GM19328 (cell line): ENCODE measurements at regions not wholly inside any gene's neighbourhood (a gene's known extent, or its start where the extent isn't known, plus 50 kb on each side); places are given as distances from the start of the nearest gene placed in this dataset.

Experiments used
- ATAC-seq: cut with Tn5 transposase; IDR thresholded peaks from one replicate; pipeline ENCODE4 v1.9.1; 2021; ENCODE audit warnings: mild to moderate bottlenecking, moderate library complexity; ENCODE audit not compliant: unreplicated experiment

DNA sequence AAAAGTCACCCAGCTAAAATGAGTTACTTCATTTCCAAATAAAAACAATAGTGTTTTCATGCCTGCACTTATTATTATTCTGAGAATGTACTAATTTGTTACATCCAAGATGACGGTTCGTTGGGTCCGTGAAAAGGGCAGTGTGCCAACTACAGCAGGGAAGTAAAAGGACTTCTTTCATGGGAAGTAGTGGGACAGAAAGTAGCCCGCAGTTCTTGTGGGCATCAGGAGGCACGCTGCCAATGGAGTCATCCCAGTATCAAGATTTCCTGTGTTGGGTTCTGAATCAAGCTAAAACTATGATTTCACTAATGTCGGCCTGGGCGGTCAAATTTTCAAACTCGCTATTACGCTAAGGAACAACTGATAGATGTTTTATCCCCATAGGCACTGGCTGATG lies 254.5 kb upstream of the SOX2 start:
- ATAC-seq = no peak

DNA sequence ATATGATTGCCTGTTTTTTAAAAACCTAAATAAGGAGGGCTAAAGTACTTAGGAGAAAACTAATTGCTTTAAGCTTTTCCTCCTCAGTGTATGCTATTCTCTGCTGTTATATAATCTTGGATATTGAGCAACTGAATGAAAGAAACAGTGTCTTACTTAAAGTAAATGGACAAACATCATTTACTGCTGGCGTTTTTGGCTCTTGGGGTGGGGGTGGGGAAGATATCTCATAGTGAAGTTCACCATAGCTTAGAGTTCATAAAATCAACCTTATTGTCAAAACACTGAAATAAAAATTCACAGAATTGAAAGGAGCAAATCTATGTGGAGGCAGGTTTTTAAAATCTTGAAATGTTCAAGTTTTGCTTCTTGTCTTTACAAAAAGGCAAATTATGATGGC lies 256.4 kb upstream of the SOX2 start:
- no peak for ATAC-seq

DNA sequence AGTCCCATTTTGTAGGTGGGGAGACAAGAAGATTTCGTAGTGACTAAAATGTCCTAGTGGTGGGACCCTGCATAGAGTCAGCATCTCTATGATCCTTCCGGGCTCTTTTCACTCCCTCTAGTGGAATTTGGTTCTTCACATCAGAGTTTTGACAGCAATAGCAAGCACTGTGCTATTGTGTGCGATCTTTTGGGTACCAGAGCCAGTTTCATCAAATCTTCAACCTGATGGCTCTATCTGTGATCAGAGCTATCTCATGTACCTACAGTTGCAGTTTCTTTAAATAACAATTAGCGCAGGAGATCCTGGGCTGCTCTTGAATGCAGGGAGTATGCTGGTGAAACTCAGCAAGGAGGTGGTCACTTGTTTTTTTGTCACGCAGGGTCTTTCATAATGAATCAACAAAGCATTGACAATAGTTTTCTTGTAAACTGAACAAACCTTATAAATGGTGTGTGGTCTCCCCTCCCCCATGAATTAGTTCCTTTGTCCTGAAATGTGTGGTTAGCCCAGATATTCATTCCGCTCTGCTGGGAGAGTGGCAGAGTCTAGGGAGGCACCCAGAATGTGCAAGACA lies 257.2 kb upstream of the SOX2 start:
- ATAC-seq = no peak

DNA sequence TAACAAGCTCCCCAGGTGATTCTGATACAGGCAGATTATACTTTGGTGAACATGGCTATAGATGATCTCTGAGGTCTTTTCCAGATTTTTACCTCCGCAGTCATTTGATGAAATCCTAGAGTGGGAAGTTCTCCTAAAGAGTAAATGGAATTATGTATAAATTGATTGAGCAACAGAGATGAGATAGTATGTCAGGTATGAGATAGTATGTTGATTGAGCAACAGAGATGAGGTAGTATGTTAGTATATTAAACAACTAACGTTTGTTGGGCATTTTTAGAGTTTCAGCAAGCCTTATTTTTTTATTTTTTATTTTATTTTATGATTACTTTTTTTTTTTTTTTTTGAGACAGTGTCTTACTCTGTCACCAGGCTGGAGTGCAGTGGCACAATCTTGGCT lies 265.0 kb upstream of the SOX2 start:
- ATAC-seq = no peak

DNA sequence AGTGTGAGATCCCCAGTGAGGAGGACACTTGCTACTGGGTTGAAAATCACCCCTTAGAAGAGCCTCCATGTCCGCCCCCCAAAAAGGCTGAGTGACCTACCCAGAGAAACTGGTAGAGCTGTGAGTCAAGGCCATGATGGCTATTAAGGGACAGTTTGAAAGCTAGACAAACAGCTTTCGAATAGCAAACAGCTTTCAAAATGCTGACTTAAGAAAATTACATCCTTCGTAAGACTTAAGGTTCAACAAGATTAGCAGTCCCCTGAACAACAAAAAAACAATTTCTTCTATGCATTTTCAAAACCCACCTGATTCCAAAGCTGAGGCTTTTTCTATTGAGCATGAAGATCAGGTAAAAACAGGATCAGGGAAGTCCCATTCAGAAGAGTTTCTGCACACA lies 269.7 kb upstream of the SOX2 start:
- no peak for ATAC-seq

DNA sequence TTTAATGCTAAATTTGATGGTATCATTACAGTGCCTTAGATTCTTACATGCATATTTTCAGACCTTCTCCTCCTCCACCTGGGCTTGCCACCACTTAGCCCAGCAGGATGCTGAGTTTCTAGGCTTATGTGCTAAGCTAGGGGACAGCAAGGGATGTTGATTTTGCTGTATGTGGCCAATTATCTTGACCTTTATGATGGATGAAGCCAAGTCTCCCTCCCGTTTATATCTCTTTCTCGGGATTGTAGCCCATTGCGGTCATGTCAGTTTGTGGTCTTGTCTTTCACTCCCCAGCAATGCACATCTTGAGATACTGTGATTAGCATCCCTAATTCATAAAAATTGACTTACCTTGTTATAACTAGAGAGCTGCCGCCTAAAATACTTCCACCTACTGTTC lies 278.7 kb upstream of the SOX2 start:
- ATAC-seq = no peak

DNA sequence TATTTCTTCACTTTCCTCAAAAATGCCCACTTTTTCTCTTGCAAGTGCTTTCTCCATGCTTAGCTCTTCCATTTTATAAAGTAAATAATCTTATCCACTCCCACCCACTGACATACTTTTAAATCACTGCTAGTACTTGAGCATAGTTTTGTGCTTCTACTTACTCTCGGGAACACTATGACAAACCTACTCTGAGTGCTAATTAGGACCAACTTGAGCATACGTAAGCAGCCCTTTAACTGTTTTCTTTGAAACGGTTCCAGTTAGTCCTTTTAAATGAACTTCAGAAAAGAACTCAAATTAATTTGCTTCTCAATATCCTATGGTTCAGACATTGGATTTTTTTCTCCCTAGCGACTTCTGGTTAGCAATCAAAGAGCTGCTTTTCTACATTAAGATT lies 280.0 kb upstream of the SOX2 start:
- no peak for ATAC-seq

DNA sequence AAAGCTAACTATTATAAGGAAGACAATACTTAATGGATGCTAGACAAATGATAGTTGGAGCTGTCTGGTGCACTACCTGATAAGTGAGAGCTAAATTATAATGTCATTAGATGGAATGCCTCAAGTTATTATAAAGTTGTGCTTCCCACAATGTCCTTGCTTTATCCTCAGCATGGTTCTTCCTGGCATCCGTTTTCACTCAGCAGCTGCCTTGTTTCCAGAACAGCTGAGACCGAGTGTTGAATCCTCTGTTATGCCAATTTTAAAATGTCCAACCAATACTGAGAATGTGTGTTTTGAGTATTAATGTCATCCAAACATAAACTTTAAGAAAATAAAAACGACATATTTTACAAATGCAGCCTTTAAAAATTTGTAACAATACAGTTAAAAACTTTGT lies 286.7 kb upstream of the SOX2 start:
- no peak for ATAC-seq

DNA sequence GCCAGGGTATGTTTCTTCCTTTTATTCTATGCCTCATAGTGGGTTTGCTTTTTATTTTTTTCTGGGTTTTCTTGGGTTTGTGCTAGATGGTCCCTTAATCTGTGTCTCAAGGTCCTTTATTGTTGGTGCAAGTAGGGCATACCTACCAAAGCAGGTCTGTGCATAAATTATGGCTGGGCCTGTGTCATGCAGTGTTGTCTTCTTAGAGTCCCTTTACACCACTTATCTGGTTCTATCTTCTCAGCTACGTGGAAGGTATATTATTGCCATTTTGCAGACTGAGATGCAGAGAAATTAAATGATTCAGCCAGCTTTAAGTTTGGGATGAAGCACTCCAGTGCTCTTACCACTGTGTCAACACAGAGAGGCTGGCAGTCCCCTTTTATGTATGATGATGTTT lies 293.5 kb upstream of the SOX2 start:
- ATAC-seq = no peak

DNA sequence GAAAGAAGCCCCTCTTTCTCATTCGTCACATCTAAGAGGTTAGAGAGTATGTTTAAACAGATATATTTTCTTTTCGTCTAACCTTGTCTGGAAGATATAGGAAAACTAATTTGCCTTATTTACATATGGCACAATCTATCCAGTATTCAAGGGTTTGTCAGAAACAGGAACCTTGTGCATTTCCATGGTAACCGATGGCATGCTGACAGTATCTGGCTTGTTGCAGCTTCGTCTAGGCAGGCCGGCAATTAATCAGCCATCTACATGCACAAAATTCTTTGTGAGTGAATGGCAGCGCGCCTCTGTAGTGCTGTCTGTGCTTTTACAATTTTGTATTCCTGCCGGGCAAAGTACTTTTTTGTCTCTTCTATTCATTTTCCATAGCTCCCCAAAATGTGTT lies 294.0 kb upstream of the SOX2 start:
- no peak for ATAC-seq

DNA sequence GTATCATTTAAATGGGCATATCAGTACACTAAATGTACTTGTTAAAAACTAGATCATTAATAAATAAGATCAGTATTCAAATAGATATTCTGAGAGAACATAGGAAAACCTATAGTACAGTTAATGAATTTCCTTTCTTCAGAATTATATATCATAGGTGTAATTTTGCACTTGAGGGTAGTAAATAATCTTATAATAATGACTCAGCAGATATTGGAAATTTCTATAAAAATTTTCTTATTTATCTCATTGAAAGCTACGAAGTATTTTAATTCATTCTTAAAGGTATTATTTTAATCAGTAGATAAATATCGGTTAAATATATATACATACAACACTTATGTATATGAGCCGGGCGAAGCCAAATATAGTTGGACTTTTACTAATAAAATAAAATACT lies 300.9 kb upstream of the SOX2 start:
- ATAC-seq = no peak

DNA sequence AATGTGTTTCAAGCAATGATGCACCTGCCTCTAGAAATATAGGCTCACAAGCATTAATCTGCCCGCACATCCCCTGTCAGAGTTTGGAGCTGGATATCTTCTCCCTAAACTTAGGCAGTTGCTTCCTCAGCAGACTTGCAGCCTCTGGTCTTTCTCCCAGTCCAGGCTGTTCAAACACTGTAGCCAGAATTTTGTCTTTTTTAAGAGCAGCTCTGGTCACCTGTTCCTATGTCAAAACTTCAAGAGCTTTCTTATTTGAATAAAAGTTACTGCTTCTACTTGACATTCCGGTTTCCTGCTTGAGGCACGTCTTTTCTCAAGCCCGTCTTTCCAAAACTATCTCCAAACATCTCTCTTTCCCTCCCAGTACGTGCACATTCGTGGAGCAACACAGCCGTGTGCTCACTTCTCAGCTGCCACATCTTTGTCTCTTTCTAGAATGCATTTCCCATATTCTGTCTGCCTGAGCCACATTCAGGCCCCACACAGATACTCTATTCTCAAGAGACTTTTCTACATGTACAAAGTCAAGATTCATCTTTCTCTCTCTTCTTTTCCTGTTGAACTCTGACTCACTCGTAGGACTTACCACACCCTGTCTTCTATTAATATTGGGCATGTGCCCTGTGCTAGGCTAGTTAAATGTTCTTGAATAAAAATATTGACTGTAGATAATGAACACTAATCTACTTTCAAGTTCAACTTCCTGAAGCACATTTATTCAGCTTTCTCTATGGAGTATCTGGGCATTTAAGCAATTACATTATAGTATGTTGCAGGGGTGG lies 307.7 kb upstream of the SOX2 start:
- no peak for ATAC-seq

DNA sequence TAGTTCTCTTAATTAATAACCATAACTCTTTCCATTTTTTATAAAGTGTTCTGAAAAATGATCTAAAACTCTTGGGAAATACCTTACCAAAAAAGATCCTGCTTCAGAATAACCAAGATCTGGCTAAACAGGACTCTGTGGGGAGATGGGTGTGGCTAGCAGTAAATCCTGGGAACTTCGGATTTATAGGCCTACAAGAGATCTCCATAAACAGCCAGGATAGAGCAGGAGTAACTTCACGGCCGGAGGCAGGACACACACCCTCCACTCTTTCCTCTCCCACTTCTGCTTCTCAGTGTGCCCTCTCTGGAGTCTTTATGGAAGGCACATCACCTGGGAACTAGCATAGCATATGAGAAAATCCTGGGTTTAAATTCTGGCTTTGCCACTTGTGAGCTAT lies 309.4 kb upstream of the SOX2 start:
- no peak for ATAC-seq

DNA sequence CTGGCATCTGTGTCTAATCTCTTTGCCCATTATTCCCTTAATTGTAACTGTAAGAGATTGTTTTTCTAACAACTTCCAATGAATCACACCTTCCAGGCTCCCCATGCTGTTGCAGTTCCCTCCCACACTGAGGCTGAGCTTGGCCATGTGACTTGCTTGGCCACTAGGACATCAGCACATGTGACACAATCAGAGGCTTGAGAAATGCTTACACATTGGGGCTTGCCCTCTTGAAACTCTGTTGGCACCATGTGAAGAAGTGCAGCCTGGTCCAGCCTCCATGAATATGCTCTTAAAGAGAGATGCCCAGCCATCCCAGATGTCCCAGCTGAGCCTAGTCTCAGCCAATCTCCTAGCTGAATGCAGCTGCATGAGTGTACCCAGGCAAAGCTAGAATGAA lies 326.8 kb upstream of the SOX2 start:
- no peak for ATAC-seq

DNA sequence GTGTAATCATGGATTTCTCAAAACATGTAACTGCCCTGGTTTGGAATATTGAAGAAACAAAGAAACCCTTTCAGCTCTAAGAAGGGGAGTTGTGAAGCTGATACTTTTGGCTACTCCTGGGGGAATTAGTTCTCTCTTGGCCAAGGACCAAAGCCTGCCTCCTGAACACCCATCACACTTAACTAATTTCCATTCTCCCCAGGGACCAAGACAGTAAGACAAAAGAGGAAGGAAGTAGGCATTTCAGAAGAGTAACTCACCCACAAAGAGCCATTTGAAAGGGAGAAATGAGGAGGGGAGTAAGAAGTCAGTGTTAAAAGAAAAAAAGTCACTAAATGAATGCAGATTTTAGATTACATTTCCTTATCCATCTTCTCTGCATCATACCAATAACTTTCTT lies 328.0 kb upstream of the SOX2 start:
- ATAC-seq = no peak

DNA sequence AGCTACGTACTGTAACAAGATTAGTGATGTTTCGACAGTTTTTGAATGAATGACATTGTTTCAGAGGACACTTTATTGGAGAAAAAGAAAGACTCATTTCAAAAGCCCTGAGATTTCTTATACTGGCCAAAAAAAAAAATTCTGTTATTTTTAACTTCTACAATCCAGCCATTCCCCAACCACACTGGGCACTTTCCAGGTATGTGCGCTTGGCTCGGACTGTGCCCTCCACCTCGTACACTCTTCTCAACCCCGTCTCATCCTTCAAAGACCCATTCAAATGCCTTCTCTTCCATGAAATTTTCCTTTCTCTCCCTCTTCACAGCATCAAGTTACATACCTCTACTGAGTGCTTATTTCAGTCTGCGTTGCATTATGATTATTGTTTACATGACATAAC lies 328.5 kb upstream of the SOX2 start:
- ATAC-seq = no peak

DNA sequence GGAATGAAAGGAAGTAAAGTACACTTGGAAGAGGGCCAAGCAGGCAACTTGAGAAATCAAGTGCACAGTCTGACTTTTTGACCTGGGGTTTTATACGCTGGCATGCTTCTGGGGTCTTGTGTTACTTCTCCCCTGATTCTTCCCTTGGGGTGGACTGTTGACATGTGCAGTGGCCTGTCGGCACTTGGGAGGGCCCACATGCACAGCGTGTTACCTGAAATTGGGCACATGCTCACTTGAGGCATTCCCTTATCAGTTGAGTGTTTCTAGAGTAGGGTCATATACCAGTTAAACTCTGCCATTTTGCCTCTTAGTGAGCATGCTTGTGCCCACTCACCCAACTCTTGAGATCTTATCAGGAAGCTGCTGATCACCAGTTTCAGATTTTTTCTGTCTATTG lies 329.1 kb upstream of the SOX2 start:
- ATAC-seq = no peak

DNA sequence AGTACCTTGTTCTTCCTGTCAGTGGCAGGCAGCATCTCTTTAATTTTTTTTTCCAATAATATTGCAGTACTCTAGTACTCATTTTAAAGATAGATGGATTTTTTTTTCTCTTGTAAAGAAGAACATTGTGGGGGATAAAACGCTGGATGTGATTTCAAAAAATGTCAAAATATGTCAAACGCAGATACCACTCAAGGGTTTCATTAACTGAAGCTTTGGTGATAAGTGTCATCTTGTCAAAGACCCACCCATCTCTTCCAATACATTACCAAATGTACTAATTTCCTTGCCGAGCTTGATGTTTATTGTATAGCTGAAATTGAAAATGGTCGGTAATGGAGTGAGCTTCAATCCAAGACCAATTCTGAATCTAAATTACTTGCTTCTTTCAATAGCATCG lies 332.4 kb upstream of the SOX2 start:
- no peak for ATAC-seq

DNA sequence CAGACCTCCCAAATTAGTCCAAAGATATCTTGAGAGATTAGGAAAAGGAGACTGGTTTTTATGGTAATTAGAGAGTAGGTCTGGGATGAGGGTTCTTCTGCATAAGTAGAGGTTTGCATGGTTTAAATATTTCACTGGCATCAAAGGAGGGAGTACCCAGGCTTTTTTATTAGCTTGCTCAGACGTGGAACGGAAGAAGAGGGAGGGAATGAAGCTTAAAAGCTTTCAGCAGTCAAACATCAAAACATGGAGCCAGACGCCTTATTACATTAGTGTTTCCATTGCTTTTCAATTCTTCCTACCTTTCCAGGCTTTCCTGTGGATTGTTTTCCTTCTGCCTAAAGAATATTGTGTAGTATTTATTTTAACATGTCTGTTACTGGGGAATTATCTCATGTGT lies 342.1 kb upstream of the SOX2 start:
- no peak for ATAC-seq

DNA sequence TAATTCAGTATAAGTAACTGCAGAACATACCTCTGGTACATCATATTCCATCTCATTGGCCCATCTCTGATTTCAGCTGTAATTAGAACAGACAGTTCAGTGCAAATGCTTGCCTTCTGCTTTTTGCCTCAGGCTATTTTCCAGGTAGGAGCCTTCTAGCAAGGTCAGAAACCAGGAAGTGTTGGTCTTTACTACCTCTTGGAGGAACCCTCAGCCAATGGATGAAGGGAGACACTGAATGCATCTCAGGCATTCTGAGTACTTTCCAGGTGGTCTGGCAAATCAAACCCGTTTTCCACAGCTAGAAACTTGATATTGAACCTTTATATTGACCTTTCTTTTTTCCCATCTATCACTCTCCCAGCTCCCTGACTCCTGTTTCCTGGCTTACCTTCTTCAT lies 348.5 kb upstream of the SOX2 start:
- no peak for ATAC-seq

DNA sequence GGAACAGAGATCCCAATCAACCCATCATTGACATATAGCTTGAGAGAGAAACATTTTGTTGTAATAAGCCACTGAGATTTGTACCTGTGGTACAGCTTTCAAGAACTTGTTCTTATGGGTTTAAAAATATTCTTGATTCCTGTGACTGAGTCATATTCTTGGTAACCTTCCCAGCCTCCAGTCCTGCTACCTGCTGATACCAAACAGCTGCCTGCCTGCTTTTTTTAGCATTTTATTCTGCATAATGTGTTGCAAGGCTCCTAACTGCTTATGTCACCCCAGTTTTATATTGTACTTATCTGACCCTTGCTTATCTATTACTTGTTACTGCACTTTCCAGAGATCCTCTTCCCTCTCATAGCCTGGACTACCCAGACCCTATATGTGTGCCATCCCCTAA lies 349.3 kb upstream of the SOX2 start:
- ATAC-seq = no peak

DNA sequence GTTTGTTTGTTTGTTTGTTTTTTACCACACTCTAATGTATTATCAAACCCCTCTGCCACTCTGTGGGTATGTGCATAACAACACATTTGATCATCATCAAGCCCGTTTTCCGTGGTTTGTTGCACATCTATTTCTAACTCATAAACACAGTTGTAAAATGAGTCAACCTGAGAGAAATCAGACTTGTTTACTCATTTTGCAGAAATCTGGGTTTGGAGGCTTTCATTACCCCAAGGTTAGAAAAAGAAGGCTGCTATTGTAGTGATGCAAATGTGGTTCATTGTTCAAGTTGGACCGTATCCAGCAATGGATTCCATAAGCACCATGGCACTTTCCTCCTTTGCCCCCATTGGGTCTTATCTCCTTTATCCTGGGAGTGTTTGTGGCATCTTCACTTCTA lies 353.2 kb upstream of the SOX2 start:
- ATAC-seq = no peak

DNA sequence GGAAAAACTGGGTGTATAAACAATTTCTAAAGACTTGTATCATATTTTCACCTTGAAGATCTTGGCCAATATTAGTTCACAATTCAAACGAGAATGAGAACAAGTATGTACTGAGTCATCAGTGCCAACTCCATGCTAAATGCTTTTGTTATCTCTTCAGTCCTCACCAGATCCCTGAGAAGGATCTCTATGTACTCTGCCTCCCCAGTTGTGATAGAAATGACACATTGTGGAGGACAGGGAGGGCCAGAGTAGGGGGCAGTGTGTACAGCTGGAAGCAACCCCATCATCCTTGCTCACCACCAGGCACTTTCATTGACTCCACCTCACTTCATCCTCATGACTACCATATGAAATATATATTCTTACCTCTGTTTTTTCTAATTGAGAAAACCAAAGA lies 353.7 kb upstream of the SOX2 start:
- ATAC-seq = no peak
